ENCODE measurements at regions not wholly inside any gene's neighbourhood (a gene's known extent, or its start where the extent isn't known, plus 50 kb on each side); places are given as distances from the start of the nearest gene placed in this dataset.
"Not testable (repeated sequence)": the region's sequence is repeated elsewhere in the genome, so short reads cannot be mapped to it uniquely, and the experiment has no call there.

- no peak for DNase-seq (ENCODE audit: low spot score)
These were observed 128.0 kb upstream of the GPR12 start for GRCh38 chr13:26888632-26889031.

GRCh38 chr13:26887594-26887993 lies 127.0 kb upstream of the GPR12 start:
- DNase-seq (ENCODE audit: low spot score), result no peak

DNA sequence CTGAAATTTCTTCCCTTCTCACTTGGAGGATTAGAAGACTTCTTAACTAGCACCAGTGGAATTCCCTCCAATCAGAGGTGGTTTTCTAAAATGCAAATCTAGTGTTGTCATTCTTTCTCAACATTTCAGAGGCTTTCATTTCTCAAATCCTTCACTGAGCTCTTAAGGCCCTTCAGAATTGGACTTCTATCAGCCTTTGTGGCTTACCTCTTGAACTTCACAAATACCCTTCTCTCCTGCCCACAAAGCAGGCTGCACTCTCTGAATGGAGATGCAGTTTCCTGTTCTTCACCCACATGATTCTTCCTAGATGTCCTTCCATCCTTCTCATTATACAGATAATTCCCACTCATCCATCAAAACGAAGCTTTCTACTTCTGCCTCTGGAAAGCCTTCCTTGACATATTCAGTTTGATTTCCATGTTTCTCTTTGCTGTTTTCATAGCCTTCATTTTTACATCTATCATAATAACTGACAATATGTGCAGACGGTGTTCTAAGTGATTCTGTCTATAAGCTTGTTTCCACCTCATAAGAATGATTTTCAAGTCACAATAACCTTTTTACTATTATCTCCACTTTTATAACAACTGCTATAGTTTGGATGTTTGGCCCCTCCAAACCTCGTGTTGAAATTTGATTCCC lies 123.1 kb upstream of the GPR12 start:
- DNase-seq (ENCODE audit: low spot score), result no peak

- DNase-seq (ENCODE audit: low spot score), result no peak
These were observed 122.1 kb upstream of the GPR12 start for GRCh38 chr13:26882731-26883130.

DNA sequence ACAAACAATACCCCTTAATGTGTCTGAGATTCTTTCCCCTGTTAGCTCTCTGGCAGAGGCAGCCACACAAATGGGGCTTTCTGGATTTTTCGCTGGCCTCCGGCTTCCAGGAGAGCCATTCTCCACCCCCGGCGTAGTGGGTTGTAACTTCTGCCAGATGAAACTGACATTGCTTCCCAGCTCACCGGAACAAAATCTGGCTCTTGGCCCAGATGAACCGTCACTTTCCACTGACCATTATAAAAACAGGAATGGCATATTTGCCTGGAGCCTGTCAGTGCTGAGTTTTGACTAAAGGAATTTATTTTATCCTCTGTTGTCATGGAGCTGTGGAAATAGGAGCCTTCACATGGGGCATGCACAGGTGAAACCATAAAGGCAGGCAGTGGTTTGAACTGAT lies 120.6 kb upstream of the GPR12 start:
- DNase-seq (ENCODE audit: low spot score), result no peak

GRCh38 chr13:26880735-26881134 lies 120.1 kb upstream of the GPR12 start:
- DNase-seq (ENCODE audit: low spot score), result no peak

DNA sequence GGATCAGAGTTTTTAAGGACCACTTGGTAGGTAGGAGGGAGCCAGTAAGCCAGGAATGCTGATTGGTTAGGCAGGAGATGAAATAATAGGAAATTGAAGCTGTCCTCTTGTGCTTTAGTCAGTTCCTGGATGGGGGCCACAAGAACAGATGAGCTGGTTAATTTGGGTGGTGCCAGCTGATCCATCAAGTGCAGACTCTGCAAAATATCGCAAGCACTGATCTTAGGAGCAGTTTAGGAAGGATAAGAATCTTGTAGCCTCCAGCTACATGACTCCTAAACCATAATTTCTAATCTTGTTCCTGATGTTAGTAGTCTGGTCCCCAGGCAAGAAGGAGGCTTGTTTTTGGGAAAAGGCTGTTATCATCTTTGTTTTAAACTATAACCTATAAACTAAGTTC lies 117.9 kb upstream of the GPR12 start:
- no peak for DNase-seq (ENCODE audit: low spot score)

DNA sequence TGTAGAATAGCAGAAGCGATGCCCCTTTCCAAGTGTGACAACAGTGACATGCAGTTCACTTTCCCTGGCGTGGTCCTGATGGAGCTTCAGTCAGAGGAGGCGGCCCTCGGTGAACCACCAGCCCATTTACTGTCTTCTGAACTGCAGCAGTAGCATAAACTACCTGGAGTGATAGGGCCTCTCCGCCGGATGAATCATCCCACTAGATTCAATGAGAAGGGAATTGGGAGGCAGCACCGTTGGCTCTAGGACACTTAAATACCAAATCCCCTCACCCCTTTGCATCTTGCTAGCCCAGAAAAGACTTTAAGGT lies 112.8 kb upstream of the GPR12 start:
- DNase-seq (ENCODE audit: low spot score), result no peak

GRCh38 chr13:26872525-26873385 lies 112.2 kb upstream of the GPR12 start:
- peak; percentile 82 for DNase-seq (ENCODE audit: low spot score)

DNA sequence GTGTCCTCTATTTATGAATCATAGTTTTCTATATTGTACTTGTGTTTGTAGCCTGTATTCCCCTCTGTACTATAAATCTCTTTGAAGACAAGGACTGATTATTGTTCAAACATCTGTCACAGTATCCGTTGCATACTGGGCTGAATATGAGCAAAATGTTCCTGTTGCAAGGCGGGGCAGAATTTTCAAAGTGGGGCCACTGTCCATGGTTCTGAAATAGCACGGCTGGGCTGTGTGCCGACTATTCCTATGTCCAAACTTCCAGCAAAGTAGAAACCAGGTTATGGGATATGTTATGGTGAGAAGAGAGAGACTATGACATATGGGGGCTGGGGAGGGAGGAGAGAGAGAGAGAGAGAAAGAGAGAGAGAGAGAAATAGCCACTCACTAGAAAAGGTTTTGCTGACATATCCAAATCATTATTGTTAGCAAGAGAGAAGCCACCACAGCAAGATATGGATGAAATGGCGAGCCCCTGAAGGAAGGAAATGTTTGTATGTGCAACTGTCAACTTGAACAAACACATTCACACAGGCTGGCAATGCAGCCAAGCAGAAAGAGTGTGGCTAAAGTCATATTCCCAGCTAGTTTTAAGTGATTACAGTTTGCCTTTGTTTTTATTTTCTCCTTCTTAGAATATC lies 107.0 kb upstream of the GPR12 start:
- no peak for DNase-seq (ENCODE audit: low spot score)

- no peak for DNase-seq (ENCODE audit: low spot score)
These were observed 104.0 kb upstream of the GPR12 start for GRCh38 chr13:26864576-26864975.

DNA sequence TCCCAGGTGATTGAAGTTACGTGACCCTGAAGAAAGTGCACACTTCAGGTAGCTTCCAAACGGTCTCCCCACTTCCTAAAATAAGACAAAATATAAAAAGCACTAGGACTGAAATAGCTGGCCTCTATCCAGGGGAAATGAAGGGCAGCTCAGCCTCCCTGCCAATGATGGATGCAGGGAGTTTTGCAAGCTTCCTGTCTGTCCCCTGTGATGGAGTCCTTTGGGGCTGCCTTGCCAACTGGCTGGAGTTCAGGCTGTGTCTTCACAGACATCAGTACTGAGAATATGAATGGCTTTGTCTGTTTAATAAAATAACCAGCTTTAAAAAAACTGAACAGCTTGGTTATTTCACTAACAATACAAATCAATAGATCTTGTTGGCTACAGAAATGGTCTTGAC lies 101.4 kb upstream of the GPR12 start:
- DNase-seq (ENCODE audit: low spot score), result no peak

DNA sequence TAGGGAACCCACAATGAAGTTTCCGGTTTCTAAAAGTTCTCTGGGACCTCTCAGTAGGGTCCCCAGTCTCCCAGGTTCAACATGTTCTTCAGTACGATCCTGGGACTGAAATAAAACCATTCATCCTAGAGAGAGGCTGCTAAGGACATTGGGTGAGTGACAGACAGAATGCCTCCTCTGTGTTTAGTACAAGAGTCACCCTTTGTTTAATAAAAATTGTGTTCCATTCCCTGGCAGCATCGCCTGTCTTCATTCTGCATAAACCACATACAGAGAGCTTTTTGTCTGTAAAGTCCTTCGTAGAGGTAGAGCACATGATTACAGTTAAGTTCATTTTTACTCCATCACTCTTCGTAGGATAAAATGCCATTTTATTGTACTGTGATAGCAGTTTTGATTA lies 95.3 kb upstream of the GPR12 start:
- DNase-seq (ENCODE audit: low spot score), result no peak

GRCh38 chr13:26855071-26855470 lies 94.5 kb upstream of the GPR12 start:
- DNase-seq (ENCODE audit: low spot score), result no peak

DNA sequence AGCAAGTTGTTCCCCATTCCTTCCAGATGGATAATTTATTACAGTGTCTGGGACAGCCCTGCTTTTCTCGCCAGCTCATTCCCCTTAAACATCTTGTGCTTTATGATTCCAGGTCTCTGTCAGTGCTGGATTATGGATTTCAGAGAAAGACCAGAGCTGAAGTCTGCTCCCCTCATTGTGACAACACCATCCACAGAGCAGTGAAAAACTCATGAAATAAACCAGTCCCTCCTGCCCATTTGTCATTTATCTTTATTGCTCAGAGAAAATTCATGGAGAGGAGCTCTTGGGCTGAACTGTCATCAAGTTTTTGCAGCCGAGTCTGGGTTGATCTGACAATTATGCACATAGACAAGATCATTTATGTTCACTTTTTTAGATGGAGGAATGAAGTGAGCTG lies 92.7 kb upstream of the GPR12 start:
- no peak for DNase-seq (ENCODE audit: low spot score)

GRCh38 chr13:26847281-26847680 lies 86.7 kb upstream of the GPR12 start:
- DNase-seq (ENCODE audit: low spot score), result no peak

- not testable (repeated sequence) for DNase-seq (ENCODE audit: low spot score)
These were observed 84.5 kb upstream of the GPR12 start for GRCh38 chr13:26845063-26845462.

- DNase-seq (ENCODE audit: low spot score), result no peak
These were observed 79.1 kb upstream of the GPR12 start for GRCh38 chr13:26839682-26840081.

DNA sequence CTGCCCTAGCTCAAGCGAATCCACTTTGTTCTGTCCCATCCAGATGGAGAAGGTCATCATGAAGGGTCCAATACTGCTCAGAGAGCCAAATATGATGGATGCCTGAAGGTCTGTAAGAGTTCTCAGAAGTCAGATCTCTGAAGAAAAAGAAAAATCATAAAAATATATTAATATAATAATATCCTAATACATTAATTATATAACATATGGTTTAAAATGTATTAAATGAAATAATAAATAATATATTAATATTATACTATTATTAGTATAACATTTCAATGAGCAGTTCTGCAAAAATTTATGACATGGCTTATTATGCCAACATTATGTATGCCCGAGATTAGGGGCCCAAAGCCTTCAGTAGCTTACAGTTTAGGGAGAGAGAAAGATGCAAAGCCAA lies 78.2 kb upstream of the GPR12 start:
- DNase-seq (ENCODE audit: low spot score), result no peak

GRCh38 chr13:26837997-26838396 lies 77.4 kb upstream of the GPR12 start:
- DNase-seq (ENCODE audit: low spot score), result no peak

DNA sequence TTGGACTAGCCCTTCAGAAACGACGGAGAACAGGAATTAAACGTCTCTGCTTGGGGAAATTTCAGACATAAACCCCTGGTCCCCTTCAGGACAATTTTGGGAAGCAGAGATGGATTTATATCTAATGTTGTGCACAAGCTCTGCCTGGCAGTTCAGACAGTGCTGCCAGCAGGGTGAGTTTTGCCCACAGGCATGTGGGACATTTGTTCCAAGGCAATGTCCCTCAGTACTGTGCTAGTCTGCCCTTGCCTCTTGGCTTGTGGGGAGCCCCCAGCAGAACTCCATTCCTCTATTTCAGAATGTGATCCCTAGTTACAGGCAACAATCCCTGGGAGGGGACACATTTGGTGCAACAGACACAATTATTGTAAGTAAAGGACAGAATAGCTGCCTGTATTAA lies 76.5 kb upstream of the GPR12 start:
- DNase-seq (ENCODE audit: low spot score), result no peak

- no peak for DNase-seq (ENCODE audit: low spot score)
These were observed 76.0 kb upstream of the GPR12 start for GRCh38 chr13:26836626-26837025.

- no peak for DNase-seq (ENCODE audit: low spot score)
These were observed 74.1 kb upstream of the GPR12 start for GRCh38 chr13:26834646-26835045.

Measured in D341Med (cell line).